Embryonic facial prominence (tissue), 1 donor: ENCODE measurements at regions not wholly inside any gene's neighbourhood (a gene's known extent, or its start where the extent isn't known, plus 50 kb on each side); places are given as distances from the start of the nearest gene placed in this dataset.
A peak's percentile ranks its signal among the peaks of the same experiment; 100 is the strongest.

ENCODE experiments used
- DNase-seq: peaks from one replicate; pipeline ENCODE4 v3.0.0-alpha.2; 2016; ENCODE audit errors: extremely low spot score

DNA sequence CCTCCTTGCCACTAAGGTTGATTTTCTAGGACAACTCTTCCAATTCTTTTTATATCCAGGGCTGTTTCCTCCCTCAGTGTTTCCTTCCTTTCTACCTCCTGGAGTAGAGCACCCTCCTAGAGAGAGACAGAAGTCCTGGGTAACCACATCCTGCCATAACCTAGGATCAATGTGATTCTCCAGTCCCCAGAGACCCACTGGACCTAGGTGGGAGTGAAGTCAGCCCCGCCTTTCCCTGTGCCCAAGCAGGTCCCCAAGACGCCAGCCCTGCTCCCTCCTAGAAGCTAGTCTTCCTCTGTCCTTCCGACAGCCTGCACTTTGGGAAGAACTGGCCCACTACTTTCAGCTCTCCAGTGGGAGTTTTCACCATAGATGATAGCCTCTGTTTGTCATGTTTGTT is 166.8 kb upstream of the PLEKHG7 start:
- no peak for DNase-seq

DNA sequence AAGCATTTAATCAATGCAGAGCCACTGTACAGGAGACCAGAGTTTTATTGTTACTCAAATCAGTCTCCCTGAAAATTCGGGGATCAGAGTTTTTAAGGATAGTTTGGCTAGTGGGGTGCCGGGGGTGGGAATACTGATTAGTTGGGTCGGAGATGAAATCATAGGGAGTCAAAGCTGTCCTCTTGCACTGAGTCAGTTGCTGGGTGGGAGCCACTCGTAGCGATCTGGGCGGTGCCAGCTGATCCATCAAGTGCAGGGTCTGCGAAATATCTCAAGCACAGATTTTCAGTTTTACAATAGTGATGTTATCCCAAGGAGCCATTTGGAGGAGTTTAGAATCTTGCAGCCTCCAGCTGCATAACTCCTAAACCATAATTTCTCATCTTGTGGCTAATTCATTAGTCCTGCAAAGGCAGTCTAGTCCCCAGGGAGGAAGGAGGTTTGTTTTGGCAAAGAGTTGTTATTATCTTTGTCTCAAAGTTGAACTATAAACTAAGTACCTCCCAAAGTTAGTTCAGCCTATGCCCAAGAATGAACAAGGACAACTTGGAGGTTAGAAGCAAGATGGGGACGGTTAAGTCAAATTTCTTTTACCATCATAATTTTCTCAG is 169.4 kb upstream of the PLEKHG7 start:
- DNase-seq, result no peak

DNA sequence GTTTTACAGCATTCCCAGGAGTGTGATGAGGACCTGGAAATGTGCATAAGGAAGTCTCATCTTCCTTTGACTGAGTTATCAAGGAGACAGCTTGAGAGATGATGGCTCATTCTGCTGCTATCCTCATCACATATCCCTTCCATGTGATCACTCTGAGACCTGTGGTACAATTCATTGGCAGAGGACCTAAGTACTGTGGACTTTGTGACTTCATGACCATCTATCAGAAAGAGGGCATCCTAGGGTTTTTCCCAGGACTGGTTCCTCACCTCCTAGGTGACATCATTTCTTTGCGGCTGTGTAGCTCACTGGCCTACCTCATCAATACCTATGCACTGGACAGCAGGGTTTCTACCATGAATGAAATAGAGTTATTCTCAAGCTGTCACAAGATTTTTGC is 172.1 kb upstream of the PLEKHG7 start:
- no peak for DNase-seq

DNA sequence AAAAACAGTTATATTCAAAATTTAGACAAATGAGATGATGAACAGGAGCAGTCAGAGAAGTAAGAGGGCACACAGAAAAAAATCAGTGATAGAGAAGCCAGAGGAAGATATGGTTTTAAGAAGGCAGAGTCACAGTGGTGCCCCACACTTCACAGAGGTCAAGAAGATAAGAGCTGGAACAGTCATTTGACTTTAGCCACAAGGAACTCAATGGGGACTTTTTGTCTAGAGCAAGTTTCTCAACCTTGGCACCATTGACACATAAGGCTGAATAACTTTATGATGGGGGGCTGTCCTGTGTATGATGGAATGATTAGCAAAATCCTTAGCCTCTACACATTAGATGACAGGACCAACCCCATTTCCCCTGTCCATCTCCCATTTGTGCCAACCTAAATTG is 172.8 kb upstream of the PLEKHG7 start:
- DNase-seq, result no peak

DNA sequence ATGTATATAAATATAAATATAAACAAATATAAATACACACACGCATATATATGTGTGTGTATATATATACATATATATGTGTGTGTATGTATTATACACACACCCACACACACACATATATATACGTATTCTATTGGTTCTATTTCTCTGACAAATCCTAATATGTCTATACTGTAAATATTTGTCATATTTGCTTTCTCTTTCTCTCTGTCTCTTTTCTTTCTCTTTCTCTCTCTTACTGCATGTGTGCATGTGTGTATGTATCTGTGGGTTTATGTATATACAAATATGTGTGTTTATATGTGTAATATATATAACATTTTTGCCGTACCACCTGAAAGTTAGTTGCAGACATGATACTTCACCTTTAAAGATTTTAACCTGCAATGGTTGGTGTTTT is 174.2 kb upstream of the PLEKHG7 start:
- DNase-seq, result no peak

DNA sequence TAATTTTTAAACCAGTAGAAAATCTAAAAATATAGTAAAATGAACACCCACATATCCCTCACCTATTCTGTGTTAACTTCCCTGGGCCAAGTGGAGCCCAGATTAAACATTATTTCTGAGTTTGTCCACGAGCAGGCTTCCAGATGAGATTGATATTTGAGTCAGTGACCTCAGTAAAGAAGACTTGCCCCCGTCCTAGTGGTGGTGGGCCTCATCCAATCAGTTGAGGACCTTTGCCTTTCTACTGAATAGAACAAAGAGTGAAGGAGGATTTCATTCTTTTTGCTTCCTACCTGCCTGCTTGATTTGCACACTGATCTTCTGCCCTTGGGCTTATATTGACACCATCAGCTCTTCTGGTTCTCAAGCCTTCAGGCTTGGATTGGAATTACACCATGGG is 174.7 kb upstream of the PLEKHG7 start:
- no peak for DNase-seq

DNA sequence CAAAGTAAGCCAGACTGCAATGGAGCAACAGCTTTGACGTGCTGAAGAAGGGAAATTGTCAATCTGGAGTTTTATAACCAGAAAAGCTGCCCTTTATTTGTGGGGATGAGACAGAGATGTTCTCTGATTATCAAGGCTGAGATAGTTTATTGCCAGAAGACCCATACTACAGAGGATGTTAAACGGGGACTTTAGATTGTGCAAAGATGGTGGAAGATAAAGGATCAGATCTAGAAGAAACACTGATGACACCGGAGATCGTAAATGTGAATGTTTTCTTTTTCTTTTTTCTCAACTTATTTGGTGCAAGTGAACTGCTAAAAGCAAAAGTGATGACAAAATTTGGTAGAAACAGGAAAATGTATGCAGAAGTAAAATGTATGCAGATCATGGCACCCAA is 178.3 kb upstream of the PLEKHG7 start:
- DNase-seq, result no peak

DNA sequence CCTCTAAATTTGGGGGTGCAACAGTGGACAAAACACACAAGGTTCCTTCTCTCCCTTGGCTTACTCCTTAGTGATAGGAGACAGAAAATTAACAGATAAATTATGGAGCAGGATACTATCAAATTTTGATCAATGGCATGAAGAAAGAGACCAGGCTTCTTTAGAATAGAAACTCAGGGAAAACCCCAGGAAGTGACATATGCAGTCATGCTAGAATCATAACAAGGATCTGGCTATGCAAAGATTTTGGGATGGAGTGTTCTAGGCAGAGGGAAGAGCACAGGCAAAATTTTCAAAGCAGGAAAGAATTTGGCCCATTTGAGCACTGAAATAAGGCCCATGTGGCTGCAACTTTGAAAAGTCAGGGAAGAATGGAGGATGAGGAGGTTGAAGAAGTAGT is 182.3 kb upstream of the PLEKHG7 start:
- no peak for DNase-seq

DNA sequence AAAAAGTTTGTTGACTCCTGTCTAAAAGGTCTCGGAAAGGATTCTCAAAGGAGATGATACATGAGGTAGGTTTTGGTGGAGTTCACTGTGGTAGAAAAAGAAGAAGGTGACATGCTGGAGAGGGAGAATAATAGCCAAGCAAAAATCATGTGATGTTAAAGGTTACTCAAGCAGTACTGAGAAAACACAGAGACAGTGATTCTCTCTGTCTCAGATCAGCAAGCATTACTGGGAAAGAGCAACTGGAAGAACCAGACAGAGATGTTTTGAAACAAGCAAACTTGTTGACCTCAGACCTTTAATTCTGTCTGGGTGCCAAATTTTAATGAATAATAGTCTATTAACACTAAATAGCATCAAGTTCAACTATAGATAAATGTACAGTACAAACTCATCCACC is 183.5 kb upstream of the PLEKHG7 start:
- no peak for DNase-seq

DNA sequence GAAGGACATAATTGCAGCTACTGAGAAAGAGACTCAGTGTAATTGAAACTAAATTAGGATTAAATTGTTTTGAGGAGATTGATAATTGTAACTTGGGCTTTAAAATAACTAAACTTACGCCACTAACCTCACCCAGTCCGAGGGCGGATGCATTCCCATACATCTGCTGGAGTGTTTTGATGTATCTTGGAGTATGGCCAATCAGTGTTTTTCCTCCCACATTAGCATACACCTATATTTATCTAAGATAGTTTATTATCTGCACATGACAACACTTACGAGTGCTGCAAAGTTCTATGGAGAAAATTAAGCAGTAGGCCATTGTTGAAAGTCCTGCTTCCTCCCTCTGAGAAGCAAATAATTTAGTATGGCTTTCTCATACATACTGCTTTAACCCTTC is 184.7 kb upstream of the PLEKHG7 start:
- no peak for DNase-seq

DNA sequence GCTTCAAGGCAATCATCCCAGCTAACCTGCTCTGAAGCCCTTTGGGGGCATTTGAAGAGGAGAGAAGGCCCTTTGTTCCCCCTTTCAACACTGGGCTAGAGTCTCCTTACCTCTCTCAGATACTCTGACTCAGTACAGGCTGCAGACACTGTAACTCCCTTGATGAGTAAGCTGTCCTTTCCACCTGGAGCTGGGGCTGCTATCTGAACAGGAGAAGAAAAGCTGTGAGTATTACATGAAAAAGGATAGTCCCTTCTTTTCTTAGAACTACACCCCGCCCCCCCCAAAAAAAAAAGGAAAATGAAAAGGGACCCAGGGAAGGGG is 186.6 kb upstream of the PLEKHG7 start:
- DNase-seq, result no peak

DNA sequence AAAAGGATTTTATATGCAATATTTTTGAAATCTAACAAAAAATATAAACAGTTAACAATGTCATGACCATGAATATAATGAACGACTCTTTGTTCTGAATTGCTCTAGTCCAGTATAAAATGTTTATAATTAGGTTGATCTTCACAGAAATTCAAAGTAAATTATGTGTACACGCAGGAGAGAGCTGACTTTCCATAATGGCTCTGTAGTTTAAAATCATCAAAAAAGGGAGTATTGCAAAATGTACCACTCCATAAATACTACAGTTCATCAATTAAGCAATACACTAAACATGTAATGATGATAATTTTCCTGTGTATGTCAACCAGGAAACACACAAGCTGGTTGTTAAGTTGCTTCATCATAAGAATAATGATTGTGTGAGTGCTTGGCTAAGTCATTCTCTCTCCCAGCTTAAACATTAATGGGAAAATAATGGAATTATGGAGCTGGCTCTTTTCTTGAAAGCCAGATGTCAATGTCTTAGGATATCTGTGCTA is 189.5 kb upstream of the PLEKHG7 start:
- DNase-seq, result no peak

DNA sequence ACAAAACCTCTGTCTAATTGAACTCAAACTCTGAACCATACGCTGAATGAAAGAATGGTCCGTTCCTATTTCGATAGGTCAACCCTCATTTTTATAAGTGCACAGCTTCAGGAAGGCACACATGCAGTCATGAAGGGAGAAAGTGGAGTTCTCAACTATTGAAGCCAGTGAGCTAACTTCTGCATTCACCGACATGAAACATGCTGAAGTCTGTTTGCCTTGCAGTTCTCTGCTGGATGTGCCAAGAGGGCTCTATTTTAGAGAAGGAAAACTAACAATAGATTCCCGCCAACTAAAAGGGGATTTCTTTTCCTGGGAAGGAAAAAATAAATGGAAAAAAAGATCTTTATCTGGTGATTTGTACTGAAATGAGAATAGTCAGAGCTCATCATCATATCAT is 191.0 kb upstream of the PLEKHG7 start:
- DNase-seq, result no peak

DNA sequence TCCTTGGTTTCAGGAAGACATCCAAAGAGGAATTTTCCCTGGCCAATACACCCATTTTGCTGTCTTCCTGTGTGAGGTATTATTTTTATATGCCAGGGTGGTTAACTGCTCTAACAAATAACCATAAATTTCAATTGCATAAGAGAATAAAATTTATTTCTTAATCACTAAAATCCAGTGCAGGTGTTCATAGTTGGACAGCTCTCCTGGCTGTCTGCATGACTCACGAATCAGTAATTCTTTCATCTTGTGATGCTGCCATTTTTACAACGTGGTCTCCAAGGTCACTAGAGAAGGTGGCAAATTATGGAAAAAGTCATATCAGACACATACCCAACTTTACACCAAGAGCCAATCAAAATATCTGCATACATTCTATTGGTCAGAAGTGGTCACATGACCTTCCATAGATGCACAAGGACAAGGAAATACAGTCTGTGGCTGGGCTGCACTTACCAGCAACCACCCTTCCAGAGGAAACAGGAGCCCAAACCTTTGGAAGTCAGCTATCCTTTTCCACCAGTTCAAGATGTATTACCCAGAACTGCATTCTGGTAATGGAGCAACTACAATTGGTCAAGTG is 193.5 kb upstream of the PLEKHG7 start:
- DNase-seq, result no peak

DNA sequence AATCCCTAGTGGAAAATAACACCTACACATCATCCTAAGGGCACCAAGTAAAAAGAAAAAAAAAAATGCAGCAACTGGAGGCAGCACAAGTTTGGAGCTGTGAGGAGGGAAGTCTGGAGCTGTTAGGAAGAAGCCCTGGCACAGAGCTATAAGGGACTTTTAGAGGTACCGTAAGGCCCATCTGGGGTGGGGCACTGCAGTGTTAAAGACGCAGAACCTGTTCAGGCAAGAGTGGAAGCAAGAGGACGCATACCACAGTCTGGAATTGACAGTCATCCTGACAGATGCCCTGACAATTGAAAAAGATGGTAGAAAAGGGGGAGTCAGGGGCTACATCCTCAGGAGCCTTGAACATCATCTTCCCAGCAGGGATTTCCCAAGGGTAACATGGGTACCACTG is 195.9 kb upstream of the PLEKHG7 start:
- no peak for DNase-seq

DNA sequence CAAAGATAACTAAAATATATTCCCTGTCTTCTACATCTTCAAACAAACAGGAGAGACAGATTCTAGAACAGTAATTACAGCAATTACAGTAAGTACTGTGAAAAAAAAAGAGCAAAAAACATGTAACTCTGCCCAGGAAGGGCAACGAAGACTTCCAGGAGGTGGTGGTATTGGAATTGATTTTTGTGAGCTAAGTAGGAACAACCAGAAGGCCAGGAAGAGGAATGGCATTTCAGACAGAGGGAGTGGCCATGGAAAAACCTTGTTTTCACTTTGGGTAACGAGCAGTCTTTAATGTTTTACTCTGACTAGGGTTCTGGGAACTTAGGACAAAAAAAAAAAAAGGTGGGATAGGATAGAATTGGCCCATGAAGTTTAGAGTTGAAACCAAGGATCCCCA is 196.3 kb upstream of the PLEKHG7 start:
- no peak for DNase-seq

DNA sequence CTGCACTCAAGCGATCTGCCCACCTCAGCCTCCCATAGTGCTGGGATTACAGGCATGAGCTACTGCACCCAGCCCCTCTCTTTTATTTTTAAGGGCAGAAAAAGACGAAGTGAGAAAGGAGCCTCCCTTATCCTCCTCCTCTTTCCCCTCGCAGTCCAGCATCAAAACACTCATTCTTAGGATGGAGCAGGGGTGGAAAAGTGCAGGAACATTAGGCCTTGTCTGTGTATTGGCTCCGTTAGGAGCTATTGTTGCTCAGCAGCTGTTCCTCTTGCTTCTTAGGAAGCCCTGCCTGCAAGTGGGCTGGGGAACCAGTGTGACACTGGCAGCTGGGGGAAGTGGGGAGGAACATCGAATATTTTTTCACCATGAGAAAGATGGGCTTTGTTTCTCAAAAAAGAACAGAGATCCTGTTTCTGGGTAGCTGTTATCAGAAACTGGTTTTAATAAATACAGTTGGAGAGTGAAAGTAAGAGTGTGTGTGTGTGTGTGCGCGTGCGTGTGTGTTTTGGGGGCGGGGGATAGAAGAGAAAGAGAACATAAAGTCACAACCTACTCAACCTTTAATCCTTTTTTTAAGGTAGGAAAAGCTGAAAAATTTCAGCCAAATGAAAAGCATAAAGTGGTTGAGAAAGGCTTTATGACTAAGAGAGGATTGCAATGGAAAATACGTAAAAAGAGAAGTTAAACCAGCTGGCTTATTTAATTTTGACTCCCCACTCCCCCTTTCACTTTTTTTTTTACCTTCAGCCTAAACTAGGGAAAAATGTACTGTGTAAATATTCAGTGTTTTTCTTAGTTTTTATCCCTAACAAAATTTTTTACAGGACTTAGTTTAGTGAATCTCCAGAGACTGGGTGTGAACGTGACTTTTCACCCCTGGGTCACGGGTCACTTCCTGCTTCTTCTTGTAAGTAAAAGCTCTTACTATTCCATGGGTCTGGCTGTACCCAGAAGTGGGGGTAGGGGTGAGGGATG is 197.2 kb upstream of the PLEKHG7 start:
- DNase-seq, result peak; percentile 30

DNA sequence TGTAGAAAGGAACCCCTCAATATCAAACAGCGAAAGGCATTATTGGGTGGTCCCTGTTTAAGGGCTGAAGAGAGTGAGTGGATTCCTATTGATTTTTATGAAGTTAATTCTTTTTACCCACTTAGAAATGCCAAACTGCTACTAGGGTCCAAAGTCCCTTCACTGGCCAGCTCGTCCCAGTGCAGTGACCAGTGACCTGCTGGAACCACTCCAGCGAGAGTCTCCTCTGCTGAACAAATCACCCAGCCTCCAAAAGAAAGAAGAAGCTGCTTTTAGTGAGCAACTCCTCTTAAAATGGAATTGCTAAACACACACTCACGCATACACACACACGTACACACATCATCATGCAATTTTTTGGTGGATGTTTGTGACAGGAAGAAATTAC is 198.2 kb upstream of the PLEKHG7 start:
- DNase-seq, result no peak

DNA sequence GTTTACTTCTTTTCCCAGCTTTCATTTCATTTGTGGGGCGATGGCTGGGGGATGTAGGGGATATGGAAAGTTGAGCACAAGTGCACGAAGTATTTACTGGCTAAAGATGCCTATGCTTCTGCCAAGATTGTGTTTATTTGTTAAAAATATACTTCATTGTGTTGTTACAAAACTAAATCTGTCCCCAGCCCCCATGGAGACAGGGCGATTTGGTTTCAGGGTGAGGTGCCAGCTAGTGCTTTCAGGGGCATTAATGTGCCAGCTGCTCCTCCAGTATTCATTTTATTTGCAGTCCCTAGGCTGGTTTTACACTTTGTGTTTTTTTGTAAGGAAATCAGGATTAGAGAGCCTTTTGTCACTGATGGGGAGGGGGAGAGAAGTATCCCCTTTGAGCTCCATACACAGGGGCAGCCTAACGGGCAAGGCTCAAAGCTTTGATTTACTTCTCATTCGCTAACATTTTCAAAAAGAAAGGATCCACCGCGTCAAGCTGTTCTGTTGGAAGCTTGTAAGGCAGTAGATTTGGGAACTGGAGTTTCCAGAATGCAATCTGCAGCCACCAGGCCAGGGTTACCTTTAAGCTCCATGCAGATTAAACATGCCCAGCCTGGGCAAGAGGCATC is 198.7 kb upstream of the PLEKHG7 start:
- no peak for DNase-seq

DNA sequence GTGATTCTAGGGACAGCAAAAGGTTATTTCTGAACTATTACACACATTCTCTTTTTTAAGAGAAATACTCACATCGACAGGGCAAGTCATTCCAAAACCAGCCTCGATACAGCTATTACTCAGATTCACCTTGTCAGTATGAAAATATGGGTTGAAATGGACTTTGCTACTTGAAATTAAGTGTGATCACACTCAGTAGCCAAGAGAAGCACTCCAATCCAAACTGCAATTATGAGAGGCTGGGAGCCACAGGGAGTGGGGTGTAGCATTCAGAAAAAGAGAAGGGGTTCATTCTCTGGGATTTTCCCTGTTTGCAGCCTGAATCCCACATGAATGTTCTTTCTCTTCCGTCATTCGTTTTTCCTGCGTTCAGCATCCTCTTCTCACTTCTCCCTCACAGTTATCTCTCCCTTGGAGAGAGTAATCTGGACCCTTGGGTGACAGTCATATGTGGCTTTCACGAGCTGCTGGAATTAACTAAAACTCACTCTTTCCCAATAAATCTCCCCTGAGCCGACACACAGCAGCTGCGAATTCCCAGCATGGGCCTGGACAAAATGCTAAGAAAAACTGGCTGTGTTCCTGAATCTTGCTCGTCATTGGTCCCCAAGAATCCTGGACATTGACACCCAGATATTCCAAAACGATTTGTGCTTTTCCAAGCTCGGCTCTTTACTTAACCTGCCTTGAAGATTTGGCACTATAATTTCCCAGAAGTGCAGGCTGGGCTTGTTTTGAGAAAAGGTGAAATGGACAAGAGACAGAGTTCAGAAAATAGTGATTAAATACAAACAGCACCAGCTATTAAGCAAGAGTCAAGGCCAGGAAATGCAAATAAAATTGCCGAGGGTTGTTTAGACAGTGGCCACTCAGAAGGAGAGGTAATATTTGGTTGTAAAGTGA is 199.5 kb upstream of the PLEKHG7 start:
- DNase-seq, result no peak

DNA sequence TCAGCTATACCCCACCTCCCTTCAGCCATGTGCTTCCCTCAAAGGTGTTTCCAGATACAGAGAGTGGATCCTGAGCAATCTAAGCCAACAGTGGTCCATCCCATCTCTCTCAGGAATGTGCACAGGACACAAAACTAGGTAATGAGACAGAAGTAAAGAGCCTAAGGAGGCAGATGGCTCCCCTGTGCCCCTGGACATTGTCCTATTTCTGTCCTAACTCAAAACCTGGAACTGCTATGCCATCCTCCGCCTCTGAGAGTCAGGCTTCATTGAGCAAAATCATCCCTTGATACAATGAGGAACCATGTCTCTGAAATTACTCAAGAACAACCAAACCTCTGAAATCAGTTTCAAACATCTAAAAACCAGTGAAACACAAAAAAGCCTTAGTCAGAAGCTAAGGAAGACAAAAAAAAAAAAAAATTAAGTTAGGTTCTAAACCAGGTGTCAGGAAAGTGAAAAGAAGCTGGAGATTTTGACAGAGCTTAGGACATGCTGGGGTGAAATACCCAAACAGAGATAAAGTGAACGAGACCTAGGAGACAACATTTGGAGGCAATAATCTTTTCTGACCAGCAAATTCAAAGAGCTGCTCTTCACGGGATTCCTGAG is 200.3 kb upstream of the PLEKHG7 start:
- DNase-seq, result no peak
